ENCODE measurements at regions not wholly inside any gene's neighbourhood (a gene's known extent, or its start where the extent isn't known, plus 50 kb on each side); places are given as distances from the start of the nearest gene placed in this dataset.

DNA sequence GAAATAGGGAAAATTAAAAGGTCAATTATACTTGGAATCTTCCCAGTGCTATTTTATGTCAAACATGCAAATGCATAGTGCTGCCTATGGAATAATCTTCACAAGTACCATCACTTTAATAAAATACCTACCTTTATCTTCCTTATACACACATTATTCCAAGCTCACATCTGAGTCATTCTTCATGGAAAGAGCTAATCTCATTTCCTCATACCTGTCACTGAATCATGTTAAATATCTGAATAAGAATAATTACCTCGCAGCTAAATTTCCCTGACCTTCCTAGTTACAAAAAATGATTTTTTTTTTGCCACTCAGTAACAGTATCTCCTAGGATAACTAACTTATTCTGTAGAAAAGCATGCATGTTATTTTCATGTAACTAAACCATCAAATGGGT, 661.4 kb upstream of the HS3ST5 start:
- no peaks in the 10 kb centered on the region for H4K20me1 ChIP-seq (ENCODE audit: control insufficient read depth, insufficient read depth)
- H3K9me3 ChIP-seq (replicated peaks; ENCODE audit: control insufficient read depth, insufficient read depth, low read length) = peaks cover 3% of the 10 kb centered on the region; the same call in 2 of the 3 replicates
- H3K27ac ChIP-seq (ENCODE audit: control insufficient read depth, insufficient read depth) = no peak overlapping the region
- H2AFZ ChIP-seq (ENCODE audit: control insufficient read depth, low read depth, low read length) = no peak overlapping the region
- H3K27me3 ChIP-seq (replicated peaks in 1 of 2; ENCODE audit: control insufficient read depth in 2 of 2, insufficient read depth in 2 of 2, low read length in 1 of 2) = no peaks in the 10 kb centered on the region
- ATAC-seq (no peak), FAIRE-seq (no peak), DNase-seq (ENCODE audit: low read depth, low spot score) (no peak)
- no peaks in the 10 kb centered on the region for H3K79me2 ChIP-seq (ENCODE audit: control insufficient read depth, insufficient read depth, low read length)
- no peak overlapping the region for H3K9ac ChIP-seq (ENCODE audit: control insufficient read depth, insufficient read depth, low read length)
- in situ Hi-C loops (cut with MboI) = no loop called here
- H3K4me3 ChIP-seq = no peak overlapping the region
- H3K4me2 ChIP-seq (ENCODE audit: control insufficient read depth, insufficient read depth) = no peak overlapping the region
- CTCF ChIA-PET = interaction anchor here (1.1 kb wide), 1 partner anchor 11 kb away, joined by 3 read pairs; no protein-coding TSS in a partner anchor
- no TSS peak for BruUV-seq (replicated peaks)
- SMC1A ChIA-PET (ENCODE audit: uncharacterized antibody, unreplicated experiment) = interaction anchor here (0.6 to 2.3 kb wide), 5 partner anchors 26 to 254 kb away, joined by 3 to 4 read pairs (median 3); no protein-coding TSS in a partner anchor
- RAD21 ChIA-PET (ENCODE audit: unreplicated experiment) = no interaction called here
- 35% methylated on average over 1 of the region's 1 CpG for WGBS (ENCODE audit: insufficient coverage, insufficient replicate concordance, low lambda C conversion rate, missing lambda C conversion rate)
- intact Hi-C loops (cut with micrococcal nuclease; ENCODE audit: unreplicated experiment) = no loop called here
- POLR2A ChIA-PET = interaction anchor here (1.1 kb wide), 1 partner anchor 15 kb away, joined by 3 read pairs; no protein-coding TSS in a partner anchor
- H3K4me1 ChIP-seq (ENCODE audit: control insufficient read depth, insufficient read depth, low read length) = no peaks in the 10 kb centered on the region
- no peaks in the 10 kb centered on the region for H3K36me3 ChIP-seq (ENCODE audit: control insufficient read depth in 2 of 2, insufficient read depth in 2 of 2, low read length in 1 of 2)
- TF ChIP-seq MYC (IDR thresholded peaks at IDR 0.05; ENCODE audit: insufficient read depth, insufficient read length, insufficient replicate concordance, low read length, severe bottlenecking) = no peak
- TF ChIP-seq, protein P1, sequence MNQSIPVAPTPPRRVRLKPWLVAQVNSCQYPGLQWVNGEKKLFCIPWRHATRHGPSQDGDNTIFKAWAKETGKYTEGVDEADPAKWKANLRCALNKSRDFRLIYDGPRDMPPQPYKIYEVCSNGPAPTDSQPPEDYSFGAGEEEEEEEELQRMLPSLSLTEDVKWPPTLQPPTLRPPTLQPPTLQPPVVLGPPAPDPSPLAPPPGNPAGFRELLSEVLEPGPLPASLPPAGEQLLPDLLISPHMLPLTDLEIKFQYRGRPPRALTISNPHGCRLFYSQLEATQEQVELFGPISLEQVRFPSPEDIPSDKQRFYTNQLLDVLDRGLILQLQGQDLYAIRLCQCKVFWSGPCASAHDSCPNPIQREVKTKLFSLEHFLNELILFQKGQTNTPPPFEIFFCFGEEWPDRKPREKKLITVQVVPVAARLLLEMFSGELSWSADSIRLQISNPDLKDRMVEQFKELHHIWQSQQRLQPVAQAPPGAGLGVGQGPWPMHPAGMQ (IDR thresholded peaks at IDR 0.05; ENCODE audit: borderline replicate concordance) = no peak
- TF ChIP-seq ZBTB33 (IDR thresholded peaks at IDR 0.05) = no peak
- TF ChIP-seq, protein P2, sequence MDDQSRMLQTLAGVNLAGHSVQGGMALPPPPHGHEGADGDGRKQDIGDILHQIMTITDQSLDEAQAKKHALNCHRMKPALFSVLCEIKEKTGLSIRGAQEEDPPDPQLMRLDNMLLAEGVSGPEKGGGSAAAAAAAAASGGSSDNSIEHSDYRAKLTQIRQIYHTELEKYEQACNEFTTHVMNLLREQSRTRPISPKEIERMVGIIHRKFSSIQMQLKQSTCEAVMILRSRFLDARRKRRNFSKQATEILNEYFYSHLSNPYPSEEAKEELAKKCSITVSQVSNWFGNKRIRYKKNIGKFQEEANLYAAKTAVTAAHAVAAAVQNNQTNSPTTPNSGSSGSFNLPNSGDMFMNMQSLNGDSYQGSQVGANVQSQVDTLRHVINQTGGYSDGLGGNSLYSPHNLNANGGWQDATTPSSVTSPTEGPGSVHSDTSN (IDR thresholded peaks at IDR 0.05; ENCODE audit: insufficient replicate concordance, low read depth, low read length) = no peak
- no peak for TF ChIP-seq SUZ12 (IDR thresholded peaks at IDR 0.05; ENCODE audit: unreplicated experiment)
- TF ChIP-seq ASH2L (IDR thresholded peaks at IDR 0.05; ENCODE audit: borderline replicate concordance, low read depth) = no peak
- TF ChIP-seq MTA2 (IDR thresholded peaks at IDR 0.05; ENCODE audit: low read depth) = no peak
- TF ChIP-seq RELA (IDR thresholded peaks at IDR 0.05; ENCODE audit: borderline replicate concordance, partially characterized antibody) = no peak
- no peak for TF ChIP-seq TARDBP (IDR thresholded peaks at IDR 0.05; ENCODE audit: borderline replicate concordance)
- no peak for TF ChIP-seq PRDM15 (CRISPR knock-in tag; IDR thresholded peaks at IDR 0.05)
- TF ChIP-seq NFYB (IDR thresholded peaks at IDR 0.05; ENCODE audit: insufficient read depth, low read depth, low read length) = no peak
- TF ChIP-seq JUNB (IDR thresholded peaks at IDR 0.05) = no peak
- no peak for TF ChIP-seq HCFC1 (IDR thresholded peaks at IDR 0.05; ENCODE audit: low read length)
- no peak for TF ChIP-seq ESRRA (IDR thresholded peaks at IDR 0.05; ENCODE audit: low read length)
- TF ChIP-seq EZH2 (IDR thresholded peaks at IDR 0.05; ENCODE audit: borderline replicate concordance, control insufficient read depth, low read depth, low read length) = no peak
- TF ChIP-seq MYB (IDR thresholded peaks at IDR 0.05; ENCODE audit: borderline replicate concordance, low read depth, low read length) = no peak
